Fibroblast of skin of left quadriceps (primary cell): ENCODE measurements at regions not wholly inside any gene's neighbourhood (a gene's known extent, or its start where the extent isn't known, plus 50 kb on each side); places are given as distances from the start of the nearest gene placed in this dataset.
A peak's percentile ranks its signal among the peaks of the same experiment; 100 is the strongest.
"Not testable (repeated sequence)": the region's sequence is repeated elsewhere in the genome, so short reads cannot be mapped to it uniquely, and the experiment has no call there.

Experiments
- DNase-seq, 2 experiments: peaks; one replicate each; pipeline ENCODE4 v3.0.0-alpha.2; 2013; ENCODE audit warnings: low read depth in 2 of 2

DNA sequence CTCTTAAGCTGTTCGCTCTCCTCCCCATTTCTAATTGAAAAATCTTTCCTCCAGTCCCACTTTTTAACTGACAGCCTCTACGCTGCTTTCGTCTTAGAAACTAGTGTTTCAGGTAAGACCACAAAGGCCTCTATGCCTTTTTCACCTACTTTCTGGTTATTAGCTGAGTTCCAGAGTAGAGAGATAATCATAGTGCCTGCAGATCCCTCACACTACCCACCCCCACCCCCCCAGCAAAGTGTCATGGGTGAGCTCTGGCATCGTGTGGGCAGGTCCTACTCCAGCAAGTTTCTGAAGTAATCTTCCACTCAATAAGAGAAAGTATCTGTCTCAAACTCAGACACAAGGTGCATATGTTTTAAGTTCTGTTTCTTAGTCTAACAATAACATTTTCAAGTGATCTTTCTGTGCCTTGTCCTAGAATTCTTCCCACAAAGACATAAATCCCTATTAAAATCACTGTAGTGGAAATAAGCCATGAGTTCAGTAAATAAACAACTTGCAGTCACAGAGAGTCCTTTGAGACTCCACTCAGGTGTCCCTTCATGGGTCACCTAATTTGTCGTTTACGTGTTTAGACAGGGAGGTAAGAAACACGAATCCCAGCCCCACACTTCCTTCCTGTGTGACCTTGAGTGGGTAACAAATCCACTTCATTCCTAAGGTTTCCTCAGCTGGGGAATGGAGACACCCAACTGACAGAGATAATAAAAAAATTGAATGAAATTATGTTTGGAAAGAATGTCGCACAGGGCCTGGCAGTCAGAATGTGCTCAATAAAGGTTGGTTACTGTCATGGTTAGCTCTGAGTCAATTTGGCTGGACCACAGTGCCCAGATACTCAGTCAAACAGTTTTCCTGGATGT is 228.9 kb upstream of the CAND1 start:
- no peak for DNase-seq

DNA sequence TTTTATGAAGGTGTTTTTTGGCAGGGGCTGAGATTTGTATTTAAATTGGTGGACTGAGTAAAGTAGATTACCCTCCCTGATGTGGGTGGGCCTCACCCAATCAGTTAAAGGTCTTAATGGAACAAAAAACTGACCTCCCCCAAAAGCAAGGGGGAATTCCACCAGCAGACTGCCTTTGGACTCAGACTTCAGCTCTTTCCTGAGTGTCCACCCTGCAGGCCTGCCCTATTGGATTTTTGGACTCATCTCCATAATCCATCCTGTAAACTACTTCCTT is 228.4 kb upstream of the CAND1 start:
- no peak for DNase-seq

DNA sequence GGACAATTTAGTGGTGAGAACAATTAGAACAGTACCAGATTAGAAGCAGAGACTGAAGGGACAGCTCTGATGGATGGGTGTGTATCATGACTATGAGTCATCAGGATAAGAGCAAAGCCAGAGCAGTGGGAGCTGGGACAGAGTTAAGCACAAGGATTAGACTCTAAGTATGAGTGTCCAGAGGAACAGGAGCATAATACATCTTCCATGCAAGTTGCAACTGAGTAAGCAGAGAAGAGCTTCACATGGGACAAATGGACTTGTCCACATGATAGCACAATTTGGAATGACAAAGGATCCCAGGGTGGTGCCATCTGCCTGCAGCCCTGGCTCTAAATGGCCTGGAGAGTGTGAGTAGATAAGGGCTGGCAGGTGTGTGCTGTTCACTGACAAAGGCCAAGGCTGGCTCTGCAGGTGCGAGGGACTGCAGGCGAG is 226.4 kb upstream of the CAND1 start:
- DNase-seq = no peak

DNA sequence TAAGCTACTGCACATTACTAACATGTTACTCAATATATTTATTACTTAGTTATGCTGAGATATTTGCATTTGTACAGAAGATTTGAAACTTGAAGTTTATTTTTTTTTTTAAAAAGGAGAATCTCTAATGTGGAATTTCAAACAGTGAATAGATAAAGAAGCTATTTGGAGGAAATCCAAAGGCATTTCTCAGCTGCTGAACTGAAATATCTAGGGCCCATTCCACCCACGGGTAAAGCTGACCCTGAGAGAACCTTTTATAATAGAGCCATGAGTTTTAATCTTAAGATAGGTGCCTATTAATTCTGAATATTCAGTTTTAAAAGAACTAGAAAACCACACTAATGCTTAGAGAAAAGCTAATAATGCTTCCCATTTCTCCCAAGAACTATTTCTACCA is 225.4 kb upstream of the CAND1 start:
- DNase-seq = no peak

DNA sequence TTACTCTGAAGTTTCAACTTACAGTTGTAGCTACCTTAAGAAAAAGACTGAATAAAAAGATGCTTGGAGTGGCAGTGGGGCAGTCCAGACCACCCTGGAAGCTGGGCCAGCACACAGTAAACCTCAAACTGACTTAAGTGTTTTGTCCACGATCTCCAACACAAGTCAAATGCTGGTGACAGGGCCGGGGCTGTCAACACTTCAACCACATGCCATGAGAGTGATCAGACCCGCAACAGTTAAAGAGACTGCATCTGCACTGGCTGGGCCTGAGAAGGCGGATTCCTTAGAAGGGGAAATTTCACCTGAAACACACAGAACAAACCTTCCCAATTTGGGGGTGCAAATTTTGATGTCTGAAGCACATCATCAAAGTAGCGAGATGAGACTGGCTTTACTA is 223.5 kb upstream of the CAND1 start:
- no peak for DNase-seq

DNA sequence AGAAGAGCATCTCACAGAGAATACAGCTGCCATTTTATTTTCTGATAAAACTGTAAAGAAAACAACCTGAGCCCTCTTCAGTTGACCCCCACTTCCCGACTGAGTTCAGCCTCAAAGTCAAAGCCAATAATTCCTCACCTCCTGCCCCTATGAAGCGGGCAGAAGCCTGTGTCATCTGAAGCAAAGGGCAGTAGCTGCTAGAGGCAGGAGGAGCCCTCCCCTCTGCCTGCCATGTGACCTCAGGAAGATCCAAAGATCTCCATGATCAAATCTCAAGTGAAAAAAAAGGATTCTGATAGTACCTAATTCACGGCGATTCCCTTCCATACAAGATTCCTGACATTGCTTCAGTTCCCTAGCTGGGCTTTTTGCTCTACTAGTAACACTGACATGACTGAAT is 223.1 kb upstream of the CAND1 start:
- no peak for DNase-seq

DNA sequence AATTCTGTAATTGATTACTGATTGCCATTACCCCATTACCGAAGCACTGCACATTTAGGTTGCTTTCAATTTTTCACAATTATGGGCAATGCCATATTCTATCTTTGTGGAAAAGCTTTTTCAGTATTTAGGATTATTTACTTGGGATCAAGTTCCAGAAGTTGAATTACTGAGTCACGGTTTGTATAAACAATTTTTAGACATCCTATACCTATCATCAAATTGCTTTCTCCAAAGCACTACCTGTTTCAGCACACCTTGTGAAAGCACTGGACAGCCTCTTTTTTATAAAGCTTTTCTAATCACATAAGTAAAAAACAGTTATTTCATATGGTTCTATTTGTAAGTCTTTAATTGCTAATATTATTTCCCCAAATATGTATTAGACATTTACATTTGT is 221.5 kb upstream of the CAND1 start:
- no peak for DNase-seq

DNA sequence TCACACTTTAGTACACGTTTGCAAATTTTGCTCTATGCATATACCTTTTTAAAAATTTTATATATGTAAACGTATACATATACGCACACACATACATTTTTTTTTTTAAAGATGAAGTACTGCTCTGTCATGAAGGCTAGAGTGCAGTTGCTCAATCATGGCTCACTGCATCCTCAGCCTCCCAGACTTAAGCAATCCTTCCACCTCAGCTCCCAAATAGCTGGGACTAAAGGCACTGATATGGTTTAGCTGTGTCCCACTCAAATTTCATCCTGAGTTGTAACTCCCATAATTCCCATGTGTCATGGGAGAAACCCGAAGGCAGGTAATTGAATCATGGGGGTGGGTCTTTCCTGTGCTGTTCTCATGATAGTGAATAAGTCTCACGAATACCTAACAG is 220.8 kb upstream of the CAND1 start:
- DNase-seq = no peak

DNA sequence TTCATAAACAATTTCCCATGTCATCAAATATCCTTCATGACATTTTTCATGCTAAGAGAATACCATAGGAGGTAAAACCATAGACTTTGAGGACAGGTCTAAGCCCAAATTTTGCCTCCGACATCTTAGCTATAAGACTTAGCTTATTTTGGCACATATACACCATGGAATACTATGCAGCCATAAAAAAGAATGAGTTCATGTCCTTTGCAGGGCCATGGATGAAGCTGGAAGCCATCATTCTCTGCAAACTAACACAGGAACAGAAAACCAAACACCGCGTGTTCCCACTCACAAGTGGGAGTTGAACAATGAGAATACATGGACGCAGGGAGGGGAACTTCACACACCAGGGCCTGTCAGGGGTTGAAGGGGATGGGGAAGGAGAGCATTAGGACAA is 220.0 kb upstream of the CAND1 start:
- not testable (repeated sequence) for DNase-seq

DNA sequence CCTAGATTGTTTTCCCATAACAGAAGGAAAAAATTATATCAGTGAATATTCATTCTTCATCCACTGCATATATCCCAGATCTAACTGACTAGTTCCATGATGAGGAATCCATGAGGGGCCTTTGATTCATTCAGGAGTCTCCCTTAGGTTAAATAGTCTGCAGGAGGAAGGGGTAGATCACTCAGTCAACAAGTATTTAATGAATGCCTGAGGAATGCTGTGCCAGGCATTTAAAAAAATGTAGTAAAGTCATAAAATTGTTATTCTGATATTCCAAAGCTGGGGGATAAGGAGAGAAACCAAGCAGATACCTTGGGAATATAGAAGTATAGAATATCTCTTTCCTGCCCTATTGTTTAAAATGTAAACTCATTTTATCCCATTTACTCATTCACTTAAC is 216.2 kb upstream of the CAND1 start:
- peak in 1 of 2 experiments; percentile 26 for DNase-seq

DNA sequence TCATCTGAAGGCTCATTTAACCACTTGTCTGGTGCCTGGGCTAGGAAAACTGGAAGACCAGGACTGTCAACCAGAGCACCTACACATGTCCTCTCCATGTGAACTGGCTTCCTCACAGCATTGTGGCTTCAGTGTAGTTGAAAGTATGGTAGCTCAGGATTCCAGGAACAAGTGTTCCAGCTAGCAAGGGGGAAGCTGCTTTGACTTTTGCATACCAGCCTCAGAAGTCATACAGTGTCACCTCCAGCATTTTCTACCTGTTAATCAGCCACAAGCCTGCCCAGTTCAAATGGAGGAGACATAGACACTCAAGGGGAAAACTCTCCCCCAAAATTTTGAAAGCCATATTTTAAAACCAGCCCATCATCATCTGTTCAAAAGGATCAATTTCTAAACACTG is 212.8 kb upstream of the CAND1 start:
- DNase-seq = no peak

DNA sequence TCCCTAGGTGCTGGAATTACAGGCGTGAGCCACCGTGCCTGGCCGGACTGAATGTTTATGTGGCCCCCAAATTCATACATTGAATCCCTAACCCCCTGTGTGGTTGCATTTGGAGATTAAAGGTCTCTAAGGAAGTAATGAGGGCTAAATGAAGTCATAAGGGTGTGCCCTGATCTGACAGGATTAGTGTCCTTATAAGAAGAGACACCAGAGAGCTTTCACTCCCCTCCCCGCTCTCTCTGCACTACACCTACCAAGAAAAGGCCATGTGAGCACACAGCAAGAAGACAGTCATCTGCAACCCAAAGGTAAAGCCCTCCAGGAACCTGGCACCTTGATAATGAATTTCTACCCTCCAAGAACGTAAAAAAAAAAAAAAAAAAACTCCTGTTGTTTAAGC is 212.1 kb upstream of the CAND1 start:
- no peak for DNase-seq

DNA sequence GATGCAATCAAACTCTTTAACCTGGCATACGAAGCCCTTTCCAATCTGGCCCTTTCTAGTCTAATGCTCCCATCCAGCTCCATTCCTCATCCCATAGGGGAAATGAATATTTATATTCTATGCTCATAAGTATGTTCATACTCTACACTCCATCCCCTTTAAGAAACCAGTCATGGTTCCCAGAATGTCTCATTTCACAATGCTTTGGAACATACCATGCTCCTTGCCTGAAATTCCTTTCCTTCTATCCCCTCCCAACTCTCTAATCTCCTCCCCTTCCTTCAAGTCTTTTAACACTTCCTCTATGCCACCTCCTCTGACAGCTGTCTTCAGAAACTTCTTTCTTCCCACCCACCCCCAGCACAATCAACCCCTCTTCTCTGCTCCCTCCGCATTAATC is 207.0 kb upstream of the CAND1 start:
- DNase-seq = no peak

DNA sequence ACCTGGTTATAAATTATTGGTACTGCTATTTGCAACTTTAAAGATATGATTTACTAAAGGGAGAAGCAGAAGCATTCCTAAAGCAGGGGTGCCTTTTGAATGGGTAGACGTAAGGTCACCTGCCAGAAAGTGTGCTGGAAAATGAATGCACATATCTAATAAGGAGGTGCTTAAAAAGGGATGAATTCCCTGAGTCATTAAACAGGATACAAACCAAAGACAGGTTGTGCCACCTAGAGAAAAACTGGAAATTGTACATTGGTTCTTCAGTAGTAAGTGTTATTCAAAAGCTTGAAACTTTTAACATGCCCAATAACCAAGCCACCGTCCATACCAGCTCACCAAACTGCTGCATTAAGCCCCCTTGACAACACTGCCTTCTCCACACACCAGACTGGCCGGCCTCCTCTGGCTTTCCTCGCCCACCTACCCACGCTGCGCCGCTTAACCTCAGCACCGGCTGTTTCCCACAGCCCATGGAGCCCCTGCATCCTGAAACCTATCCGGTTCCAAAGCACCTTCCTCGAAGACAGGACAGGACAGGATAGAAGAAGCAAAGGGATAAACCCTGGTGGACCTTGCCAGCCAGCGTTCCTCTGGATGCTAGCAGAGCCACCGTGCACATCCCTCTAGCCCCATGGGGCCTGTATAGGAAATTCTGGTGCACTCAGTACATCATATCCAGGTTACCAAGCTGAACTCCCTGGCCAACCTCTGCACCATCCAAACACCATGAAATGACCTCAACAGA is 201.5 kb upstream of the CAND1 start:
- no peak for DNase-seq

DNA sequence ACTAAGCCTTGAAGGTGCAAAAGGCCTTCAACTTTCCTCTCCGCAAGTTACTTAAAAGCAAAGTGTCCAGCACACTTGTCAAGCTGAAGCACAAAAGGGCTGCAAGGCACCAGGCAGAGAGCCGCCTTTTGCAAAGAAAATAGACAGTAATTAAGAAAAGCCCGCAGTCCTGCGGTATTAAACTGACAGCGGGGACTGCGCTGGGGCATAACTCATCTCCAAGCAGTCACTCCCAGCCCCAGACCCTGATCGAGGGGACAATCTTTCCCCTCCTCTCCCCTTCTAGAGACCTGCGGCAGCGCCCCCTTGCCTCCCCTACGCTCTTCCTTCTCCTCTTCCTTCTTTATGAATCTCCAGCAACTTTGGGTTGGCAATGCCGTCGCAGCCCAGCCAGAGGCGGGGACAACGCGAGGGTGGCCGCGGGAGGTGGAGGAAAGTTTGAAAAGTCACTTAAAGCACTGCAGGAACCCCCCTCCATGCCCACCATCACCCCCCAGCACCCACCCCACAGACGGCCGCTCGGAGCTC is 200.9 kb upstream of the CAND1 start:
- no peak for DNase-seq

DNA sequence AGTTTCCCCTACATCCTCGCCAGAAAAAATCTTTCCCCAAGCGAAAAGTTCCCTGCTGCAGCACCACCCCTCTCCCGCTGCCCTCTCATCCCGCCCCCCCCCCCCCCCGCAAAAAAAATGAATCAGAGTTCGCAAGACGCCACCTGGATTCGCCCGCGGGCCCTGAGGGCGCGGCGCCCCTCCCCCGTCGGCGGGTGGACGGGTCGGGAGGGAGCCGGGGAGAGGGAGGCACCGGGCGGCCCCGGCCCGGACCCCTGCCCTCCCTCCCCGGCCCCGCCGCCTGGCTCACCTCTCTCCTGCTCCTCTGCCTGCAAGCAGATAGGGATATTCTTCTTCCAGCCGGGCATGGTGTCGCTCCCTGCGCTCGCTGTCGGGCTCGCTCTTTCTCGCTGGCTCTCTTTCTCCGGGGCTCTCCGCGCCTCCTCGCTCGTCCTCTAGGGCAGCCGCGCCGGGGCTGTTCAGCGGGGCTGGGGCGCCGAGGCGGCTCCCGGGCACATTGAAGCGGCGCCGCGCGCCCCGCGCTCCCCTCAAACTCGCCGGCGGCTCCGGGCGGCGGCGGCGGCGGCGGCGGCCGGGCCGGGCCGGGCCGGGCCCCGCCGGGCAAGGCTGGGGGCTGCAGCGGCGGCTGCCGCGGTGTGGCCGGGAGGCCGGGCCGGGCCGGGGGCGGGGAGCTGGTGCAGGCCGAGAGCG is 200.3 kb upstream of the CAND1 start:
- DNase-seq = peak in 1 of 2 experiments; percentile 4

DNA sequence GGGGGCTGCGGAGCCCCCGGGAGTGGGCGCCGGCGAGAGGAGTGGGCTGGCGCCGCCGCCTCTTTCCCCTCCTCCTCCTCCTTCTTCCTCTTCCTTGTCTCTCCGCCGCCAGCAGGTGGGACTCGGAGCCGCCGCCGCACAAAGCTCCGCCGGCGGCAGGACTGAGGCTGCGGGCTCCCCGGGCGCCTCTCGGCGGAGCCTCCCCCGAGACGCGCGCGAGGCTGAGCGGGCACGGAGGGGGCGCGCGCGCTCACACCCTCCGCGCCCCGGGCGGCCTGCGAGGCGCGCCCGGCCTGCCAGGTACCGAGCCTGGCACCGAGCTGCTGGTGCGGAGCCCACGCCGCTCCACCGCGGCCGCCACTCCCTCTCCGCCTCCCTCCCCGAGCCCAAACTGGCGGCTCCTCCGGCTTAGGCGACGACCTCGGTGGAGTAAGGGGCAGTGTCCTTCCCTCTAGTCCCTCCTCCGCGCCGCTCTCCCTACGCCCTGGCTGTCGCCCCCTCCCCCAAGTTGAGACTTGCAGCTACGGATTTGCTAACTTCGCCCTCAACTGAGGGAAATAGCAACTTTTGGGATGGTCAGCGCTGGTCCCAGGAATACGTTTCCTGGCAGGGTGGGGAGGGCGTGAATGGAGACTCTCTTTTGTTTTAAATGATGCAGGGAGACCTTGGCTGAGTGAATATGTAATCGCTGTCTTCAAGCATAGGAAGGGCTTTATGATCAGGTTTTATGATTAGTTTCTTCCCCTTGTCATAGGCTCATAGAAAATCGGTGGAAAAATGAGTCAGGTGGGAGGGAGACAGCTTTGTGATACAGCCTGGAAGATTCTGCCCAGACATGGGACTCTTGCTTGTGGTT is 199.5 kb upstream of the CAND1 start:
- peak in 1 of 2 experiments; percentile 2 for DNase-seq

DNA sequence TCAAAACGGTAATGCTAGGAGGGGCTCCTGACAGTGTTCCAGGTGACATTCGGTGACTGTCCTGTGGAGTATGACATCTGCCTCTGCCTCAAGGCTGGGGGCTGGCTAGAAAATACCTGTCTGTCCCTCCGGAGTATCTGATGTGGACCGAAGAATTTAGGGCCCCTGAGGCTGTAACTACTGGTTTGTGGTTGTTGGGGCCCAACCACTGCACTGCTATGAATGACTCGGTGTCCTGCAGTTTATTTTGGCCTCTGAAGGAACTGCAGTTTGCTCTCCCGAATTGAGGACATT is 198.9 kb upstream of the CAND1 start:
- no peak for DNase-seq

DNA sequence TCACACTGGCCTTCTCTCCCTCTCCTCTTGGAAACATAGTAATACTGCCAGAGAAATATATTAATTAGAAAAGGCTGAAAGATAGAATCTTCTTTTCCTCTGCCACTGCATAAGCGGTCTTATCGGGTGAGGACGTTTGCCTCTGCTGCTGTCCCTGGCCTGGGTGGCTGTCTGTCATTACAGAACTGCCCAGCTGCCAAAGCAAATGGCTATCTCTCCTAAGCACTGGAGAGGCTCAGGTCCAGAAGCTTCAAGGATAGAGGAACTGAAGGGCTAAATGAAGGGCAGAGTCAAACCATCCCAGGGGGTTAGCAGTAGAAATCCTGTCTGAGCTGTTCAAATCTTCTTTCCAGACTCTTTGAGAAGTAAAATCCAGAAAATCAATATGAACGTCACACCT is 198.6 kb upstream of the CAND1 start:
- no peak for DNase-seq

DNA sequence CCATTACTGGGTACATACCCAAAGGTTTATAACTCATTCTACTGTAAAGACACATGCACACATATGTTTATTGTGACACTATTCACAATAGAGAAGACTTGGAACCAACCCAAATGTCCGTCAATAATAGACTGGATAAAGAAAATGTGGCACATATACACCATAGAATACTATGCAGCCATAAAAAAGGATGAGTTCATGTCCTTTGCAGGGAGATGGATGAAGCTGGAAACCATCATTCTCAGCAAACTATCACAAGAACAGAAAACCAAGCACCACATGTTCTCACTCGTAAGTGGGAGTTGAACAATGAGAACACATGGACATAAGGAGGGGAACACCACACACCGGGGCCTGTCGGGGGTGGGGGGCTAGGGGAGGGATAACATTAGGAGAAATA is 196.9 kb upstream of the CAND1 start:
- DNase-seq = not testable (repeated sequence)

DNA sequence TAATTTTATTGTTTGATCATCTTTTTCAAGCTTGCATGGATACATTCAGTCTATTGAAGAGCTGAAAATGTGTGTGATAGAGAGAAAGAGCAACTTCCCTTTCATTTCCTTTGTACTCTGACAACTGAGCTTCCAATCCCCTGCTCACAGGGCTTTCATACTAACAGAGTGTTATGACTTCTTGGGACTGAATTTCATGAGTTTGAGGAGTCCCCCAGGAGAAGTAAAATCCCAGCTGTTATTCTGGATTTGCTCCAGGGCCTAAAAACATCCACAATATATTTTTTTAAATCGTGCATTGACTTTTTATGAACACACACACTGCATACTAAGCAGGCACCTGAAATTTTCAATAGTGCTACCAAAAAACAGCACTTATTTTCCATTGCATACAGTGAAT is 195.8 kb upstream of the CAND1 start:
- DNase-seq = no peak

DNA sequence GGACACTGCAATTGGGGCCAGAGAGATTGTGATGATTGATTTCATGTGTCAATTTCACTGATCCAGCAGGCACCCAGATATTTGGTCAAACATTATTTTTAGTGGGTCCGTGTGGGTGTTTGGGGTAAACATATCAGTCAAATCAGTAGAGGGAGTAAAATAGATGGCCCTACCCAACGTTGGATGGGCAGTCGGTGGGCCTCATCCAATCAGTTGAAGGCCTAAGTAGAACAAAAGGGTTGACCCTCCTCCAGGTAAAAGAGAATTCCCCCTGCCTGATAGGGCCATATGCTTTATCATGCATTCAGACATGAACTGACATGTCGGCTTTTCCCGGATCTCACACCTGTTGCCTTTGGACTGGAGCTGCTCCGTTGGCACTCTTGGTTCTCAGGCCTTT is 195.1 kb upstream of the CAND1 start:
- DNase-seq = no peak
